ENCODE measurements at regions not wholly inside any gene's neighbourhood (a gene's known extent, or its start where the extent isn't known, plus 50 kb on each side); places are given as distances from the start of the nearest gene placed in this dataset.

GRCh38 chr20:1786486-1786885 lies 108.7 kb upstream of the SIRPA start:
- no peak for FAIRE-seq

GRCh38 chr20:1784586-1784985 lies 110.6 kb upstream of the SIRPA start:
- no peak for FAIRE-seq

GRCh38 chr20:1783245-1783644 lies 112.0 kb upstream of the SIRPA start:
- FAIRE-seq: no peak

- no peak for FAIRE-seq
Measured at GRCh38 chr20:1782181-1782580, 113.0 kb upstream of the SIRPA start.

GRCh38 chr20:1779567-1779966 lies 115.6 kb upstream of the SIRPA start:
- FAIRE-seq: no peak

- no peak for FAIRE-seq
Measured at GRCh38 chr20:1778338-1778737, 116.9 kb upstream of the SIRPA start.

- FAIRE-seq: no peak
Measured at GRCh38 chr20:1777476-1777820, 117.8 kb upstream of the SIRPA start.

GRCh38 chr20:1776681-1777475 lies 118.3 kb upstream of the SIRPA start:
- FAIRE-seq: peak; percentile 88

- no peak for FAIRE-seq
Measured at GRCh38 chr20:1775117-1775516, 117.5 kb upstream of the SIRPG start.

GRCh38 chr20:1774479-1774878 lies 116.9 kb upstream of the SIRPG start:
- FAIRE-seq: no peak

GRCh38 chr20:1773816-1774215 lies 116.2 kb upstream of the SIRPG start:
- no peak for FAIRE-seq

- FAIRE-seq: no peak
Measured at GRCh38 chr20:1769491-1769890, 111.9 kb upstream of the SIRPG start.

GRCh38 chr20:1766731-1767130 lies 109.2 kb upstream of the SIRPG start:
- no peak for FAIRE-seq

GRCh38 chr20:1764136-1765033 lies 106.8 kb upstream of the SIRPG start:
- peak; percentile 43 for FAIRE-seq

GRCh38 chr20:1761598-1761997 lies 104.0 kb upstream of the SIRPG start:
- FAIRE-seq: no peak

GRCh38 chr20:1761116-1761515 lies 103.5 kb upstream of the SIRPG start:
- FAIRE-seq: no peak

- no peak for FAIRE-seq
Measured at GRCh38 chr20:1758765-1759164, 101.2 kb upstream of the SIRPG start.

GRCh38 chr20:1757606-1758512 lies 100.3 kb upstream of the SIRPG start:
- no peak for FAIRE-seq

- no peak for FAIRE-seq
Measured at GRCh38 chr20:1757072-1757471, 99.5 kb upstream of the SIRPG start.

- FAIRE-seq: no peak
Measured at GRCh38 chr20:1754749-1755148, 97.2 kb upstream of the SIRPG start.

- FAIRE-seq: no peak
Measured at GRCh38 chr20:1754306-1754705, 96.7 kb upstream of the SIRPG start.

- no peak for FAIRE-seq
Measured at GRCh38 chr20:1752045-1752444, 94.5 kb upstream of the SIRPG start.

GRCh38 chr20:1748777-1749176 lies 91.2 kb upstream of the SIRPG start:
- FAIRE-seq: no peak
